ENCODE measurements at regions not wholly inside any gene's neighbourhood (a gene's known extent, or its start where the extent isn't known, plus 50 kb on each side); places are given as distances from the start of the nearest gene placed in this dataset.

DNA sequence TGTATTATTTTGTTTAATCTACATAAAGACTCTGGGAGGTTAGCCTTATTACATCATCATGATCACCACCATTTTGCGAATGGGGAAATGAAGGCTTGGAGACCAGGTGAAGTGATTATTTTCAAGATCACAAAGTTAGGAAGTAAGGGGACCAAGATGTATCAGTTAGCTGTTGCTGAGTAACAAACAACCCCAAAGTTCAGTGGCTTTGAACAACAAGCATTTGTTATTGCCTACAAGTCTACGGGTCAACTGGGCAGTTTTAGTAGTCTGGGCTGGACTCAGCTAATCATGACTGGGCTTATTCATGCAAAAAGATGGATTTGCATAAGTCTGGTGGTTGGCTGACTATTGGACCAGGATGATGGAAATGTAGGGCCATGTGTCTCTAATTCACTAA lies 389.2 kb downstream of the MIAT start:
- H3K18ac ChIP-seq (ENCODE audit: low read length) = no peak overlapping the region
- H3K4ac ChIP-seq (ENCODE audit: low read length) = no peak overlapping the region
- WGBS, 2 donors (ENCODE audit: extremely low coverage in 2 of 2, insufficient read length in 2 of 2, insufficient replicate concordance in 1 of 2) = no CpG with 5 or more reads among the region's 2 CpGs
- H3K79me1 ChIP-seq (ENCODE audit: low read depth, low read length) = no peaks in the 10 kb centered on the region
- no peak for DNase-seq (ENCODE audit: low spot score)
- peaks cover 0 to 20% (median 0%) of the 10 kb centered on the region in 3 experiments for H3K27me3 ChIP-seq (ENCODE audit: control insufficient read depth in 3 of 3, insufficient read depth in 3 of 3, low read depth in 1 of 3, low read length in 3 of 3)
- H3K9me3 ChIP-seq (replicated peaks in 1 of 2; ENCODE audit: control insufficient read depth in 2 of 2, insufficient read depth in 1 of 2, low read depth in 1 of 2, low read length in 2 of 2) = peaks cover 0 to 4% of the 10 kb centered on the region in 2 donors
- no peak overlapping the region for H3K9ac ChIP-seq (ENCODE audit: low read depth, low read length, poor library complexity)
- H3K27ac ChIP-seq (replicated peaks; ENCODE audit: low read length) = no peak overlapping the region
- H2AK5ac ChIP-seq (ENCODE audit: low read depth, low read length) = no peak overlapping the region
- no peak overlapping the region for H2BK120ac ChIP-seq (ENCODE audit: low read depth, low read length)
- no peak overlapping the region for H4K8ac ChIP-seq (ENCODE audit: low read depth, low read length)
- H2BK5ac ChIP-seq (ENCODE audit: low read length) = no peak overlapping the region
- H3K36me3 ChIP-seq (replicated peaks in 1 of 2; ENCODE audit: control insufficient read depth in 2 of 2, insufficient read depth in 2 of 2, low read length in 2 of 2) = no peaks in the 10 kb centered on the region
- H2AFZ ChIP-seq (ENCODE audit: low read length) = no peak overlapping the region
- H3K4me1 ChIP-seq (ENCODE audit: control insufficient read depth in 2 of 2, insufficient read depth in 1 of 2, low read depth in 1 of 2, low read length in 2 of 2) = peaks cover 2 to 14% of the 10 kb centered on the region in 2 donors
- no peak overlapping the region for H3K4me3 ChIP-seq (ENCODE audit: low read length in 2 of 2)
- H3K14ac ChIP-seq (ENCODE audit: low read length) = no peak overlapping the region
- H2BK12ac ChIP-seq (ENCODE audit: low read length) = no peak overlapping the region
- no peak overlapping the region for H2BK15ac ChIP-seq (ENCODE audit: low read length)
- no peak overlapping the region for H4K91ac ChIP-seq (ENCODE audit: low read depth, low read length, poor library complexity)
- no peak overlapping the region for H3K4me2 ChIP-seq (ENCODE audit: insufficient read depth, low read length, poor library complexity, severe bottlenecking)
- no peak overlapping the region for H3K23ac ChIP-seq (ENCODE audit: low read depth, low read length, poor library complexity)

DNA sequence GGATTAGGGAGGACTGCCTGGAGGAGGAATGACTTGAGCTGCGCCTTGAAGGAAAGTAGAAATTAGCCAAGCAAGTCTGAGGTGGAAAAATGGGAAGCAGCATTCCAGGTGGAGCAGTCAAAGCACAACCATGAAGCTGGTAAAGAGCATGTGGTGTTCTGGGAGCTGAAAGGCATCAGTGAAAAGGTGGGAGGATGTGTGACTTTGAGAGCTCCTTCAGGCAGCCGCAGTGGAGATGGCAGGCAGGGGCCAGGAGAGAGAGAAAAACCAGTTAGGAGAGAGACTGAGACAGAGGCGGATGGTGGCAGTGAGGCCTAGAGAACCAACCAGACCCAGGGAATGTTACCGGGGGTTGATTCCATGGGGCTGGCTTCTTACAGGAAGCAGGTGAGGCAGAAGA lies 393.4 kb downstream of the MIAT start:
- DNase-seq (ENCODE audit: low spot score) = no peak
- no peak overlapping the region for H3K4me2 ChIP-seq (ENCODE audit: insufficient read depth, low read length, poor library complexity, severe bottlenecking)
- H3K27ac ChIP-seq (replicated peaks; ENCODE audit: low read length) = no peak overlapping the region
- H3K23ac ChIP-seq (ENCODE audit: low read depth, low read length, poor library complexity) = no peak overlapping the region
- peaks cover 0 to 19% (median 0%) of the 10 kb centered on the region in 3 experiments for H3K27me3 ChIP-seq (ENCODE audit: control insufficient read depth in 3 of 3, insufficient read depth in 3 of 3, low read depth in 1 of 3, low read length in 3 of 3)
- H2AK5ac ChIP-seq (ENCODE audit: low read depth, low read length) = no peak overlapping the region
- H2BK12ac ChIP-seq (ENCODE audit: low read length) = no peak overlapping the region
- H4K91ac ChIP-seq (ENCODE audit: low read depth, low read length, poor library complexity) = no peak overlapping the region
- H3K9ac ChIP-seq (ENCODE audit: low read depth, low read length, poor library complexity) = no peak overlapping the region
- H2BK15ac ChIP-seq (ENCODE audit: low read length) = no peak overlapping the region
- H3K14ac ChIP-seq (ENCODE audit: low read length) = no peak overlapping the region
- no peak overlapping the region for H2BK120ac ChIP-seq (ENCODE audit: low read depth, low read length)
- H3K9me3 ChIP-seq (replicated peaks in 1 of 2; ENCODE audit: control insufficient read depth in 2 of 2, insufficient read depth in 1 of 2, low read depth in 1 of 2, low read length in 2 of 2) = peaks cover 0 to 4% of the 10 kb centered on the region in 2 donors
- no peak overlapping the region for H3K4ac ChIP-seq (ENCODE audit: low read length)
- H3K79me1 ChIP-seq (ENCODE audit: low read depth, low read length) = no peaks in the 10 kb centered on the region
- no peak overlapping the region for H2AFZ ChIP-seq (ENCODE audit: low read length)
- H2BK5ac ChIP-seq (ENCODE audit: low read length) = no peak overlapping the region
- no peak overlapping the region for H4K8ac ChIP-seq (ENCODE audit: low read depth, low read length)
- no peaks in the 10 kb centered on the region for H3K4me1 ChIP-seq (ENCODE audit: control insufficient read depth in 2 of 2, insufficient read depth in 1 of 2, low read depth in 1 of 2, low read length in 2 of 2)
- H3K4me3 ChIP-seq (ENCODE audit: low read length in 2 of 2) = no peak overlapping the region
- H3K36me3 ChIP-seq (replicated peaks in 1 of 2; ENCODE audit: control insufficient read depth in 2 of 2, insufficient read depth in 2 of 2, low read length in 2 of 2) = no peaks in the 10 kb centered on the region
- WGBS, 2 donors (ENCODE audit: extremely low coverage in 2 of 2, insufficient read length in 2 of 2, insufficient replicate concordance in 1 of 2) = no CpG with 5 or more reads among the region's 4 CpGs
- no peak overlapping the region for H3K18ac ChIP-seq (ENCODE audit: low read length)

DNA sequence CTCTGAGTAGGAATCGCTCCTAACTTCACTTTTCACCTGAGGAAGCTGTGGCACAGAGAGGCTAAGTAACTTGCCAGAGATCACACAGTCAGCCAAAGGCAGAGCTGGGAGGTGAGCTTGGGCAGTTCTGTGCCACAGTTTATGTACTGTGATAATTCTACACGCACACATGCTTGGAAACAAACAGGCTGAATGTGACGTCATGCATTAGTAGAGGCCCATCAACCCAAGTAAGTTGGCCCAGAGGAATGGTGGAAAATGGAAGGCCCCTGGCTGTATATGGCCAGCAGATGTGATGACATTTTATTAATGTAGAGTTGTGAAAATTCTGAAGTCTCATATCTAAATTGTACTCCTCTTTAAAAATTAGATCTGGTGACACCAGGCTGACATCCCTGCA lies 394.0 kb downstream of the MIAT start:
- no peak overlapping the region for H2BK15ac ChIP-seq (ENCODE audit: low read length)
- H3K14ac ChIP-seq (ENCODE audit: low read length) = no peak overlapping the region
- H3K4me3 ChIP-seq (ENCODE audit: low read length in 2 of 2) = no peak overlapping the region
- no peak overlapping the region for H3K18ac ChIP-seq (ENCODE audit: low read length)
- H2BK120ac ChIP-seq (ENCODE audit: low read depth, low read length) = no peak overlapping the region
- no peak overlapping the region for H4K8ac ChIP-seq (ENCODE audit: low read depth, low read length)
- no peak overlapping the region for H3K27ac ChIP-seq (replicated peaks; ENCODE audit: low read length)
- no peaks in the 10 kb centered on the region for H3K36me3 ChIP-seq (replicated peaks in 1 of 2; ENCODE audit: control insufficient read depth in 2 of 2, insufficient read depth in 2 of 2, low read length in 2 of 2)
- H3K79me1 ChIP-seq (ENCODE audit: low read depth, low read length) = no peaks in the 10 kb centered on the region
- H2BK12ac ChIP-seq (ENCODE audit: low read length) = no peak overlapping the region
- H3K9ac ChIP-seq (ENCODE audit: low read depth, low read length, poor library complexity) = no peak overlapping the region
- peaks cover 0 to 4% of the 10 kb centered on the region in 2 donors for H3K9me3 ChIP-seq (replicated peaks in 1 of 2; ENCODE audit: control insufficient read depth in 2 of 2, insufficient read depth in 1 of 2, low read depth in 1 of 2, low read length in 2 of 2)
- H3K27me3 ChIP-seq (ENCODE audit: control insufficient read depth in 3 of 3, insufficient read depth in 3 of 3, low read depth in 1 of 3, low read length in 3 of 3) = peaks cover 0 to 15% (median 0%) of the 10 kb centered on the region in 3 experiments
- no peak overlapping the region for H3K4ac ChIP-seq (ENCODE audit: low read length)
- H4K91ac ChIP-seq (ENCODE audit: low read depth, low read length, poor library complexity) = no peak overlapping the region
- DNase-seq (ENCODE audit: low spot score) = no peak
- H2AFZ ChIP-seq (ENCODE audit: low read length) = no peak overlapping the region
- no peaks in the 10 kb centered on the region for H3K4me1 ChIP-seq (ENCODE audit: control insufficient read depth in 2 of 2, insufficient read depth in 1 of 2, low read depth in 1 of 2, low read length in 2 of 2)
- no peak overlapping the region for H3K4me2 ChIP-seq (ENCODE audit: insufficient read depth, low read length, poor library complexity, severe bottlenecking)
- H2BK5ac ChIP-seq (ENCODE audit: low read length) = no peak overlapping the region
- H2AK5ac ChIP-seq (ENCODE audit: low read depth, low read length) = no peak overlapping the region
- no CpG with 5 or more reads among the region's 3 CpGs for WGBS, 2 donors (ENCODE audit: extremely low coverage in 2 of 2, insufficient read length in 2 of 2, insufficient replicate concordance in 1 of 2)
- no peak overlapping the region for H3K23ac ChIP-seq (ENCODE audit: low read depth, low read length, poor library complexity)

DNA sequence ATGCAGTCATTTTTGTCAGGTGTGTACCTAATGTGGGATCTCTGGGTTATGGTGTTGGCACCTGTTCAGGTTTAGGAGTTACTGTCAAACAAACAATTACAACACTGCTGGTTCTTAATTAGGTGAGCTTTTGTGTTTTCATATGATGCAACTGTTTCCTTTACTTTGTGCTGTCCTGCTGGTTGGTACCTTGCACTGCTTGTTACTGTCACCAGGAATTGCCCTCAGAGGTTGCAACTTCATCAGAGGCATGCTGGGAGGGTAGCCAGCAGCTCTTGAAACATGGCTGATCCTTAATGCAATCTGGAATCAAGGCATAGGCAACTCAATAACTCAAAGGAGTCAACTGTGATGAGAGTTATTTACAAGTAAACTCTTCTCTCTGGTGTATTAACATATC lies 400.3 kb downstream of the MIAT start:
- H3K9ac ChIP-seq (ENCODE audit: low read depth, low read length, poor library complexity) = no peak overlapping the region
- no peak overlapping the region for H3K23ac ChIP-seq (ENCODE audit: low read depth, low read length, poor library complexity)
- no peak overlapping the region for H3K4me2 ChIP-seq (ENCODE audit: insufficient read depth, low read length, poor library complexity, severe bottlenecking)
- no peaks in the 10 kb centered on the region for H3K79me1 ChIP-seq (ENCODE audit: low read depth, low read length)
- H3K4me3 ChIP-seq (ENCODE audit: low read length in 2 of 2) = no peak overlapping the region
- no peak overlapping the region for H2BK15ac ChIP-seq (ENCODE audit: low read length)
- no peak for DNase-seq (ENCODE audit: low spot score)
- no peak overlapping the region for H2AFZ ChIP-seq (ENCODE audit: low read length)
- no peak overlapping the region for H3K27ac ChIP-seq (replicated peaks; ENCODE audit: low read length)
- H2BK120ac ChIP-seq (ENCODE audit: low read depth, low read length) = no peak overlapping the region
- H3K4ac ChIP-seq (ENCODE audit: low read length) = no peak overlapping the region
- no peak overlapping the region for H2BK12ac ChIP-seq (ENCODE audit: low read length)
- no peaks in the 10 kb centered on the region for H3K9me3 ChIP-seq (replicated peaks in 1 of 2; ENCODE audit: control insufficient read depth in 2 of 2, insufficient read depth in 1 of 2, low read depth in 1 of 2, low read length in 2 of 2)
- H3K27me3 ChIP-seq (ENCODE audit: control insufficient read depth in 3 of 3, insufficient read depth in 3 of 3, low read depth in 1 of 3, low read length in 3 of 3) = peaks cover 0 to under 1% (median 0%) of the 10 kb centered on the region in 3 experiments
- no peak overlapping the region for H2BK5ac ChIP-seq (ENCODE audit: low read length)
- H4K8ac ChIP-seq (ENCODE audit: low read depth, low read length) = no peak overlapping the region
- no peaks in the 10 kb centered on the region for H3K36me3 ChIP-seq (replicated peaks in 1 of 2; ENCODE audit: control insufficient read depth in 2 of 2, insufficient read depth in 2 of 2, low read length in 2 of 2)
- H4K91ac ChIP-seq (ENCODE audit: low read depth, low read length, poor library complexity) = no peak overlapping the region
- no peak overlapping the region for H2AK5ac ChIP-seq (ENCODE audit: low read depth, low read length)
- no peak overlapping the region for H3K14ac ChIP-seq (ENCODE audit: low read length)
- peaks cover under 1 to 1% of the 10 kb centered on the region in 2 donors for H3K4me1 ChIP-seq (ENCODE audit: control insufficient read depth in 2 of 2, insufficient read depth in 1 of 2, low read depth in 1 of 2, low read length in 2 of 2)
- H3K18ac ChIP-seq (ENCODE audit: low read length) = no peak overlapping the region

All from neuronal stem cell (in vitro differentiated cells).